A549 (cell line): ENCODE measurements at regions not wholly inside any gene's neighbourhood (a gene's known extent, or its start where the extent isn't known, plus 50 kb on each side); places are given as distances from the start of the nearest gene placed in this dataset.

Experiments
- CTCF ChIP-seq: fragments of >200 bp; sonication (Bioruptor Twin); formaldehyde crosslinking; IDR thresholded peaks from 3 replicates; pipeline ENCODE4 v1.5.1; 2016
- ELK1 ChIP-seq: fragments of 150-350 bp; IDR thresholded peaks from 2 replicates; pipeline ENCODE4 v1.6.1; 2014; ENCODE audit warnings: low read depth, mild to moderate bottlenecking, low read length
- HDAC2 ChIP-seq: fragments of 200-600 bp; sonication (generic); IDR thresholded peaks from 2 replicates; pipeline ENCODE4 v1.6.1; 2016
- JUN ChIP-seq, 2 experiments: fragments of >200 bp; sonication (Bioruptor Twin); formaldehyde crosslinking; IDR thresholded peaks; 2 replicates in 1 of 2; 3 replicates in 1 of 2; pipeline ENCODE4 v1.6.1; 2016 to 2017
- JUNB ChIP-seq: fragments of >200 bp; sonication (Bioruptor Twin); formaldehyde crosslinking; IDR thresholded peaks from 2 replicates; pipeline ENCODE4 v1.6.1; 2016
- RCOR1 ChIP-seq: fragments of 150-350 bp; IDR thresholded peaks from 2 replicates; pipeline ENCODE4 v1.6.1; 2014; ENCODE audit warnings: antibody characterized with exemption, low read length, low read depth
- REST ChIP-seq: fragments of 200-600 bp; sonication (generic); IDR thresholded peaks from 2 replicates; pipeline ENCODE4 v1.6.1; 2016; ENCODE audit warnings: antibody characterized with exemption, mild to moderate bottlenecking, moderate library complexity

- no peak for TF ChIP-seq CTCF
- no peak for TF ChIP-seq ELK1
- no peak for TF ChIP-seq JUN (IDR thresholded peaks at IDR 0.05)
- no peak for TF ChIP-seq REST
- no peak for TF ChIP-seq RCOR1
- no peak for TF ChIP-seq JUNB
- no peak for TF ChIP-seq HDAC2
These were observed 327.3 kb upstream of the ARX start for GRCh38 chrX:25343060-25343459.
